COLO668 (cell line): ENCODE measurements at regions not wholly inside any gene's neighbourhood (a gene's known extent, or its start where the extent isn't known, plus 50 kb on each side); places are given as distances from the start of the nearest gene placed in this dataset.
A peak's percentile ranks its signal among the peaks of the same experiment; 100 is the strongest.

Experiments used
- DNase-seq: peaks from one replicate; lab custom pipeline; 2025; ENCODE audit not compliant: unreplicated experiment; lab: John Stamatoyannopoulos, UW

DNA sequence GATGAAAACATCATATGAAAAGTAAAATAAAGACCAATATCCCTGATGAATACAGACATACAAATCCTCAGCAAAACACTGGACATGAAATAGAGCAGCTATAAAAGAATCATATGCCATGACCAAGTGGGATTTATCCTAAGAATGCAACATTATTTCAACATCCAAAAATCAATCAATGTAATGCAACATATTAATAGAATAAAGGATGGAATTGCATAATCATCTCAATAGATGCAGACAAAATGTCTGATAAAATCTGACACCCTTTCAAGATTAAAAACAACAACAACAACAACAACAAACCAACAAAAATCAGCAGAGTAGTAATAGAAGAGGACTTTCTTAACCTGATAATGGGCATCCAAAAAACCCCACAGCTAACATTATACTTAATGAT is 63.8 kb upstream of the IL1R1 start:
- DNase-seq, result no peak

- no peak for DNase-seq
Observed at GRCh38 chr2:102080451-102081242, 61.9 kb upstream of the IL1R1 start.

- no peak for DNase-seq
Observed at GRCh38 chr2:102081243-102081522, 61.4 kb upstream of the IL1R1 start.

DNA sequence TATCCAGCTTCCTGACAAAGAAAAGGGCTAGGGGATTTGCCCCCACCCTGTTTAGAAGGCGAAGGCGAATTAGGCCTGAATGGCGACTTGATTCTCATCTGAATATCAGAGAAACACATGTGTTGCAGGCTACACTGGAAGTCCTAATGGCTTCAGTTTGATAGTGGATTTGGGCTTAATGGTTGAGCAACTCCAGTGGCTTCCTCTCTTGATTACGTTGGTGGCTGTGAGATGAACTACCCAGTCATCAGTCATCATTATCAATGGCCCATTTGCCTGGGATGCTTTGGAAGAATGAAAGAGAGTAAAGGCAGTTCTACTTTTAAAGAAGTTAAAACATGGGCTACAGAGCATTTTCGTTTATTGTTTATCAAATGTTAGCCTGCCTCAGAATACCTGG is 60.9 kb upstream of the IL1R1 start:
- no peak for DNase-seq

DNA sequence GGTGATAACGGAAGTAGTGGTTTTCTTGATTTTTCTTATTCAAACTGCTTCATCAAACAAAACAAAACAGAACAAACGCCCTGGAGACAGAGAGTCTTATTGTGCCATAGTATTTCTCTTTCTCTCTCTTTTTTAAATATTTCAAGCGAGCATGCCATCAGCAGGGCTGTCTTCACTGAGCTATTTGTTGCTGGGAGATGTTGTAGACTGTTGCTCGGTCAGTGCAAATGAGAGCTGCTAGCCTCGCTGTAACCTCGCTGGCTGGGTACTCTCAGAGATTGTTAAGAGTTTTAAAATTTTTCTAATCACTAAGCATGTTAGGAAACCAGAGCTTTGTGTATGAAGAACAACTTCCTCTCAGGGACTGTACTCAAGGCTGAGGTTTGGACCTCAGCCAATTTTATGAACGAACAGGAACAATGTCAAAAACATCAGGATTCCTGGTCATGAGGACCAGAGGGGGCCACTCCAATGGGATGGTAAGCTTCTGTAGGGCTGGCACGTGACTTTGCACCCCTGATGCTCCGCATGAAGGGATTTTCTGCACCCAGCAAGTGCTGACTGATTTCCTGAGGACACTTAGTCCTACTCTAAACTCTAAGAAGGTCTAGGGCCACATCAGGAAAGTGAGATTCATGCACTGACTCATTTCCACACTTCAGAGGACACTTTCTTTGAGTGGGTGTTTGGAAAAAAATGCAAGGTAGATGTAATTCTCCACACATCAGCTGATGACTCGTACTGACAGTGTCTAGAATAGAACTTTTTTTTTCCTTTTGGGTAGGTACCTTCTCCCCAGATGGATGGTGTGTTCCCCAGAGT is 59.8 kb upstream of the IL1R1 start:
- peak; percentile 20 for DNase-seq

GRCh38 chr2:102083393-102083703 is 59.2 kb upstream of the IL1R1 start:
- no peak for DNase-seq

GRCh38 chr2:102084651-102085050 is 57.9 kb upstream of the IL1R1 start:
- no peak for DNase-seq

DNA sequence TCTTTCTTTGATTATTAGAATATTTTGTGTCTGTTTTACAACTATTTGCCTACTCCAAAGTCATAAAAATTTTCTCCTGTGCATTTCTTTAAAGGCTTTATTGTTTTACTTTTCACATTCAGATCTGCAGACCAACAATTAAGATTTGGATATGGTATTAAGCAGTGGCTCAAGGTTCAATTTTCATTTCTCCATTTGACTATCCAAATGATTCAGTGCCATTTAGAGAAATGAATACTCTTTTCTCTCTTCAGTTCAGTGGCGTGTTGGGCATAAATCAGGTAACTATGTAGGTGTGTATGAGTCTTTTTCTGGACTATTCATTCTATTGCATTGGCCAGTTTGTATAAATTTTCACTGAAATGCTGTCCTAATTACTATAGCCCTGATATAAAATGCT is 57.3 kb upstream of the IL1R1 start:
- no peak for DNase-seq

DNA sequence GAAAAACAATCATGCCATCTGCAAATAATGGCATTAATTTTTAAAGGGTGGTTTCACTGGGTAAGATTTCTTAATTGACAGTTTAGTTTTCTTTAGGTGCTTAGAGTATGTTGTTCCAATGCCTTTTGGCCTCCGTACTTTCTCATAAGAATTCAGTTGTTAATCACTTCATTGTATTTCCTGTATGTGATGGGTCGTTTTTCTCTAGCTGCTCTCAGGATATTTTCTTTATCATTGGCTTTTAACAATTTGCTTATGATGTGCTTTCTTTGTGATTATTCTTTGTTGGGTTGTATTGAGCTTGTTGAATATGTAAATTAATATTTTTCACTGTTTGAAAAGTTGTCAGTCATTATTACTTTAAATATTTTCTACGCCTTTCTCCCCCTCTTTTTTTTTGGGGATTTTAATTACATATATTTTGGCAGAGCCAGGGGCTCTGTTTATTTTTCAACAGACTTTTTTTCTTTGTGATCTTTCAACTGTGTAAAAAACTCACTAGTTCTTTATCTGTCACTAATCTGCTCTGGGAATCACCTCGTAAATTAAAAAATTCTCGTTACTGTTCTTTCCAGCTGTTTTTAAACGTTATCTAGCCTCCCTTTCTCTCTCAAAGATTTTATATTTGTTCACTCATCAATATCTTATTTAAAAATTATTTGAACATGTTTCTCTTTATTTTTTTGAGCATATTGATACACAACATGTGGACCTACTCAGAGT is 56.2 kb upstream of the IL1R1 start:
- DNase-seq, result no peak

DNA sequence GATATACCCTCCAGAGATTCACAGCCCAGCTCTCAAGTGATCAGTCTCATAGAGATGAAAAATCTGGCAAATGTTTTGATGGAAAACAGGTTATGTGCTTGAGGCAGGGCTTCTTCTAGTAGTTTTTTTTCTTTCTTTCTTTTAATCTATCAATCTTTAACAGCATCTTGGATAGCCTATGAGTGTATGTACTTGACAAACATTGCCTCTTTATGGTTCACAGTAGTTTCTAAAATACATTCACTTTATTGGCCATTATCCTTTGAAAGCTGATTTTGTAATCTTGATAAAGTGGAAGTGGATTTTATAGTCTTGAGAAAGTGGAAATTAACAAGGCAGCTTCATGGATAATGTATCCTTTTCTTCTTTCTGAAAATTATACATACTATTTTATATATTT is 51.4 kb upstream of the IL1R1 start:
- no peak for DNase-seq

- DNase-seq, result no peak
Observed at GRCh38 chr2:102091908-102092307, 50.6 kb upstream of the IL1R1 start.

DNA sequence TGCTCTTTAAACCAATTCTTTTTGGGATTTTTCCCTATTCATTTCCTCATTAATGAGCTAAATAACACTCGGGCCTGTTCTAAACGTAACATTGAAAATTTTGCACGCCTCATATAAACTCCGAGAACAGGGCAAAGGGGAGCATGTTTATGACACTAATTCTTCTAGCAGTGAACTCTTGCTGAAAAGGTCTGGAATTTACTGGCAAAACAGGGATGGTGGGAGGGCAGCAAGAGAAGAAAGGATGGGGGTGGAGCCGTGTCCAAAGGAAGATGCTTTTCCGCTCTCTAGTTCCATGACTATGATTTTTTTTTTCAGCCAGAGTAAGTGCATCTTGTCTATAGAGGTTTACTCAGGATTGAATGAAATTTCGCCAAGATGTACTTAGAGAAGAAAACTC is 50.0 kb upstream of the IL1R1 start:
- no peak for DNase-seq
